Transverse colon (tissue), 4 donors: ENCODE measurements at regions not wholly inside any gene's neighbourhood (a gene's known extent, or its start where the extent isn't known, plus 50 kb on each side); places are given as distances from the start of the nearest gene placed in this dataset.

Source experiments
- CTCF ChIP-seq, 5 experiments: fragments of 200-600 bp in 3 of 5; fragments of 450-650 bp in 2 of 5; sonication (generic) in 3 of 5; IDR thresholded peaks; 1 replicate in 2 of 5; 2 replicates in 3 of 5; pipeline ENCODE4 v1.5.1; 2016 to 2017; ENCODE audit warnings: antibody characterized with exemption in 5 of 5, inconsistent platforms in 3 of 5, mild to moderate bottlenecking in 2 of 5, moderate library complexity in 1 of 5
- EP300 ChIP-seq: sonication (generic); formaldehyde crosslinking; IDR thresholded peaks from one replicate; pipeline ENCODE4 v1.6.1; 2017; ENCODE audit warnings: antibody characterized with exemption, low read depth
- POLR2A ChIP-seq: fragments of 450-650 bp; IDR thresholded peaks from one replicate; pipeline ENCODE4 v1.6.1; 2016; ENCODE audit warnings: antibody characterized with exemption, mild to moderate bottlenecking, moderate library complexity
- POLR2AphosphoS5 ChIP-seq, 3 donors: sonication (generic); formaldehyde crosslinking; IDR thresholded peaks; one replicate each; pipeline ENCODE4 v1.6.1; 2016; ENCODE audit warnings: antibody characterized with exemption in 3 of 3

- no peak for TF ChIP-seq POLR2A
- no peak for TF ChIP-seq POLR2AphosphoS5 (IDR thresholded peaks at IDR 0.05)
- no peak for TF ChIP-seq CTCF (IDR thresholded peaks at IDR 0.05)
- no peak for TF ChIP-seq EP300
Observed at GRCh38 chr6:28791002-28791383, 132.8 kb downstream of the TRIM27 start.
